WERI-Rb-1 (cell line): ENCODE measurements at regions not wholly inside any gene's neighbourhood (a gene's known extent, or its start where the extent isn't known, plus 50 kb on each side); places are given as distances from the start of the nearest gene placed in this dataset.

Source experiments
- DNase-seq: peaks from one replicate; pipeline ENCODE4 v3.0.0-alpha.2; 2020
- H3K27ac ChIP-seq: fragments of 250-450 bp; sonication (Bioruptor Pico); 2 replicates; pipeline ENCODE4 v1.5.1; 2020; ENCODE audit warnings: mild to moderate bottlenecking, moderate library complexity
- H3K27me3 ChIP-seq: fragments of 250-450 bp; sonication (Bioruptor Pico); 2 replicates; pipeline ENCODE4 v1.5.1; 2021; ENCODE audit warnings: mild to moderate bottlenecking, low read depth, moderate library complexity; ENCODE audit not compliant: insufficient read depth, severe bottlenecking
- H3K36me3 ChIP-seq: fragments of 250-450 bp; sonication (Bioruptor Pico); 2 replicates; pipeline ENCODE4 v1.5.1; 2020; ENCODE audit warnings: mild to moderate bottlenecking, moderate library complexity
- H3K4me3 ChIP-seq: 2 replicates; pipeline ENCODE4 v1.5.1; 2011; ENCODE audit warnings: low read depth, mild to moderate bottlenecking, control low read depth, low read length
- H3K9me3 ChIP-seq: fragments of 250-450 bp; sonication (Bioruptor Pico); 2 replicates; pipeline ENCODE4 v1.5.1; 2021; ENCODE audit warnings: mild to moderate bottlenecking, moderate library complexity; ENCODE audit not compliant: severe bottlenecking
- CTCF ChIP-seq: IDR thresholded peaks from 2 replicates; pipeline ENCODE4 v1.5.1; 2011; ENCODE audit warnings: low read depth, mild to moderate bottlenecking, control low read depth, inconsistent platforms, low read length

- Histone ChIP-seq H3K4me3 (no peak overlapping the region), H3K27me3 (no peaks in the 10 kb centered on the region), H3K27ac (no peak overlapping the region), H3K36me3 (no peaks in the 10 kb centered on the region), H3K9me3 (peaks cover 3% of the 10 kb centered on the region)
- TF ChIP-seq CTCF, result no peak
- DNase-seq, result no peak
Measured at GRCh38 chr3:99066863-99067262, 165.4 kb upstream of the DCBLD2 start.

- H3K27ac ChIP-seq, result no peak overlapping the region
- H3K27me3 ChIP-seq, result peaks cover 7% of the 10 kb centered on the region
- H3K36me3 ChIP-seq, result no peaks in the 10 kb centered on the region
- TF ChIP-seq CTCF, result no peak
- no peak for DNase-seq
- no peaks in the 10 kb centered on the region for H3K9me3 ChIP-seq
- no peak overlapping the region for H3K4me3 ChIP-seq
Measured at GRCh38 chr3:99049164-99049563, 147.7 kb upstream of the DCBLD2 start.

- no peak overlapping the region for H3K27ac ChIP-seq
- DNase-seq, result no peak
- H3K9me3 ChIP-seq, result no peaks in the 10 kb centered on the region
- TF ChIP-seq CTCF, result no peak
- H3K4me3 ChIP-seq, result no peak overlapping the region
- no peaks in the 10 kb centered on the region for H3K27me3 ChIP-seq
- no peaks in the 10 kb centered on the region for H3K36me3 ChIP-seq
Measured at GRCh38 chr3:99041747-99042146, 140.3 kb upstream of the DCBLD2 start.

- Histone ChIP-seq H3K27ac (no peak overlapping the region), H3K36me3 (no peaks in the 10 kb centered on the region), H3K27me3 (no peaks in the 10 kb centered on the region), H3K4me3 (no peak overlapping the region), H3K9me3 (peaks cover 6% of the 10 kb centered on the region)
- no peak for TF ChIP-seq CTCF
- no peak for DNase-seq
Measured at GRCh38 chr3:99031778-99032177, 130.3 kb upstream of the DCBLD2 start.

- DNase-seq, result no peak
- no peak overlapping the region for H3K4me3 ChIP-seq
Measured at GRCh38 chr3:99023590-99024192, 122.2 kb upstream of the DCBLD2 start.

More at GRCh38 chr3:99023590-99024192, 122.2 kb upstream of the DCBLD2 start:
- peaks cover 4% of the 10 kb centered on the region for H3K27me3 ChIP-seq
- no peak overlapping the region for H3K27ac ChIP-seq
- TF ChIP-seq CTCF, result peak; percentile 41; the same call in 1 of the 2 replicates
- H3K9me3 ChIP-seq, result peaks cover 6% of the 10 kb centered on the region
- no peaks in the 10 kb centered on the region for H3K36me3 ChIP-seq
